H1 (cell line): ENCODE measurements at regions not wholly inside any gene's neighbourhood (a gene's known extent, or its start where the extent isn't known, plus 50 kb on each side); places are given as distances from the start of the nearest gene placed in this dataset.

Experiments used
- CTCF ChIA-PET: fragments of 300-600 bp; sonication (Branson Sonifier 250); formaldehyde crosslinking; loops from one replicate; lab custom pipeline; 2021; ENCODE audit not compliant: partially characterized antibody; lab: Charles Lee
- POLR2A ChIA-PET: fragments of 300-600 bp; sonication (Branson Sonifier 250); formaldehyde crosslinking; loops from one replicate; lab custom pipeline; 2021; ENCODE audit warnings: inconsistent platforms; ENCODE audit not compliant: partially characterized antibody; lab: Charles Lee
- DNase-seq, 2 experiments: peaks; one replicate each; pipeline versions ENCODE4 v3.0.0 to v3.0.0-alpha.2; 2010 to 2022; ENCODE audit warnings: low spot score in 2 of 2, low read depth in 1 of 2, mixed read lengths in 1 of 2
- FAIRE-seq: peaks from 2 replicates; lab custom pipeline; 2011; peaks lifted over from hg19 to GRCh38; lab: Jason Lieb, UNC
- H2AFZ ChIP-seq: 2 replicates; pipeline ENCODE4 v1.8.1; 2012; ENCODE audit warnings: low read length, inconsistent platforms
- H2AK5ac ChIP-seq: 2 replicates; pipeline ENCODE4 v1.6.1; 2013; ENCODE audit warnings: low read depth, low read length
- H2BK120ac ChIP-seq: replicated peaks from 2 replicates; pipeline ENCODE3; 2013; ENCODE audit warnings: low read depth, low read length, inconsistent platforms
- H2BK12ac ChIP-seq: 2 replicates; pipeline ENCODE4 v1.6.1; 2013; ENCODE audit warnings: low read depth, low read length
- H2BK15ac ChIP-seq: 2 replicates; pipeline ENCODE4 v1.6.1; 2013; ENCODE audit warnings: low read length
- H2BK20ac ChIP-seq: 2 replicates; pipeline ENCODE4 v1.6.1; 2013; ENCODE audit warnings: low read length
- H2BK5ac ChIP-seq: 2 replicates; pipeline ENCODE4 v1.6.1; 2013; ENCODE audit warnings: low read depth, low read length
- H3K14ac ChIP-seq: 2 replicates; pipeline ENCODE4 v1.6.1; 2013; ENCODE audit warnings: inconsistent platforms; ENCODE audit not compliant: insufficient read length
- H3K18ac ChIP-seq: 2 replicates; pipeline ENCODE4 v1.6.1; 2013; ENCODE audit warnings: low read length; ENCODE audit errors: extremely low read depth
- H3K23ac ChIP-seq: 2 replicates; pipeline ENCODE4 v1.6.1; 2013; ENCODE audit warnings: inconsistent platforms; ENCODE audit not compliant: insufficient read length
- H3K23me2 ChIP-seq: 2 replicates; pipeline ENCODE4 v1.6.1; 2013; ENCODE audit warnings: low read depth, low read length
- H3K27ac ChIP-seq: 2 replicates; pipeline ENCODE4 v1.6.1; 2011; ENCODE audit warnings: low read depth, low read length, inconsistent platforms
- H3K27me3 ChIP-seq, 4 experiments: replicated peaks in 1 of 4; 1 replicate in 1 of 4; 2 replicates in 3 of 4; pipeline versions ENCODE4 v1.6.1 to v1.8.1; 2011 to 2013; ENCODE audit warnings: low read length in 3 of 4, mild to moderate bottlenecking in 3 of 4, inconsistent platforms in 2 of 4, mixed read lengths in 2 of 4, moderate library complexity in 1 of 4; ENCODE audit not compliant: control insufficient read depth in 3 of 4, insufficient read depth in 3 of 4; ENCODE audit errors: extremely low read depth in 1 of 4
- H3K36me3 ChIP-seq, 4 experiments: 2 replicates each; pipeline versions ENCODE4 v1.6.1 to v1.8.1; 2011 to 2013; ENCODE audit warnings: mild to moderate bottlenecking in 4 of 4, low read length in 3 of 4, moderate library complexity in 2 of 4, control low read depth in 1 of 4, inconsistent platforms in 1 of 4; ENCODE audit not compliant: insufficient read depth in 4 of 4, control insufficient read depth in 2 of 4
- H3K4ac ChIP-seq: replicated peaks from 2 replicates; pipeline ENCODE3; 2013; ENCODE audit warnings: low read length, low read depth, mixed read lengths, inconsistent platforms; ENCODE audit not compliant: insufficient read length
- H3K4me1 ChIP-seq, 4 experiments: replicated peaks in 1 of 4; 1 replicate in 1 of 4; 2 replicates in 3 of 4; pipeline versions ENCODE4 v1.6.1 to v1.8.1; 2011 to 2013; ENCODE audit warnings: low read length in 3 of 4, inconsistent platforms in 2 of 4, mixed read lengths in 1 of 4; ENCODE audit not compliant: insufficient read depth in 4 of 4, control insufficient read depth in 3 of 4
- H3K4me2 ChIP-seq, 2 experiments: 2 replicates each; pipeline versions ENCODE4 v1.6.1 to v1.8.1; 2011 to 2013; ENCODE audit warnings: low read depth in 2 of 2, low read length in 2 of 2, control low read depth in 1 of 2, inconsistent platforms in 1 of 2, mild to moderate bottlenecking in 1 of 2; ENCODE audit not compliant: insufficient read depth in 1 of 2
- H3K4me3 ChIP-seq, 4 experiments: fragments of 200-600, 300-600 bp in 1 of 4; sonication (generic), shearing (Covaris generic), sonication (Bioruptor Twin) in 1 of 4; 2 replicates each; pipeline versions ENCODE4 v1.5.1 to v1.8.1; 2011 to 2016; ENCODE audit warnings: low read length in 4 of 4, low read depth in 3 of 4, control low read depth in 2 of 4, inconsistent platforms in 2 of 4, mild to moderate bottlenecking in 2 of 4, mixed read lengths in 1 of 4, moderate library complexity in 1 of 4; ENCODE audit not compliant: insufficient read depth in 2 of 4; ENCODE audit errors: extremely low read depth in 1 of 4
- H3K56ac ChIP-seq: replicated peaks from 2 replicates; pipeline ENCODE3; 2013; ENCODE audit warnings: low read depth, mild to moderate bottlenecking, mixed read lengths, low read length, inconsistent platforms; ENCODE audit not compliant: insufficient read length
- H3K79me1 ChIP-seq: 2 replicates; pipeline ENCODE4 v1.6.1; 2013; ENCODE audit warnings: low read depth, low read length, control low read depth
- H3K79me2 ChIP-seq, 2 experiments: 2 replicates each; pipeline versions ENCODE4 v1.6.1 to v1.8.1; 2012 to 2013; ENCODE audit warnings: low read length in 2 of 2, mild to moderate bottlenecking in 2 of 2, inconsistent platforms in 1 of 2; ENCODE audit not compliant: insufficient read depth in 2 of 2, control insufficient read depth in 1 of 2
- H3K9ac ChIP-seq, 4 experiments: replicated peaks in 1 of 4; 1 replicate in 1 of 4; 2 replicates in 3 of 4; pipeline versions ENCODE4 v1.6.1 to v1.8.1; 2011 to 2013; ENCODE audit warnings: low read depth in 3 of 4, low read length in 3 of 4, control low read depth in 2 of 4, mild to moderate bottlenecking in 2 of 4, moderate library complexity in 2 of 4, inconsistent platforms in 1 of 4; ENCODE audit errors: extremely low read depth in 1 of 4
- H3K9me3 ChIP-seq, 2 experiments: 2 replicates each; pipeline versions ENCODE4 v1.6.1 to v1.8.1; 2012 to 2013; ENCODE audit warnings: mild to moderate bottlenecking in 2 of 2, moderate library complexity in 2 of 2, control low read depth in 1 of 2, inconsistent platforms in 1 of 2, low read depth in 1 of 2, low read length in 1 of 2, mixed read lengths in 1 of 2; ENCODE audit not compliant: insufficient read depth in 2 of 2
- H4K20me1 ChIP-seq, 2 experiments: replicated peaks in 1 of 2; 2 replicates each; pipeline versions ENCODE3 to v1.8.1; 2011 to 2013; ENCODE audit warnings: inconsistent platforms in 2 of 2, low read length in 2 of 2, mild to moderate bottlenecking in 1 of 2; ENCODE audit not compliant: insufficient read depth in 2 of 2, control insufficient read depth in 1 of 2
- H4K5ac ChIP-seq: 2 replicates; pipeline ENCODE4 v1.6.1; 2013; ENCODE audit warnings: low read length, low read depth, mixed read lengths, inconsistent platforms; ENCODE audit not compliant: insufficient read length
- H4K8ac ChIP-seq: 2 replicates; pipeline ENCODE4 v1.8.0; 2013; ENCODE audit warnings: mild to moderate bottlenecking, moderate library complexity, low read length, inconsistent platforms; ENCODE audit not compliant: insufficient read depth; ENCODE audit errors: extremely low read depth
- H4K91ac ChIP-seq: replicated peaks from 2 replicates; pipeline ENCODE3; 2013; ENCODE audit warnings: low read length, mixed read lengths, inconsistent platforms; ENCODE audit not compliant: insufficient read length
- HDAC2 ChIP-seq, 2 experiments: fragments of 300-600 bp in 1 of 2; sonication (generic) in 1 of 2; IDR thresholded peaks; 2 replicates each; pipeline ENCODE4 v1.6.1; 2011 to 2012; ENCODE audit warnings: low read depth in 2 of 2, low read length in 2 of 2, mild to moderate bottlenecking in 2 of 2, moderate library complexity in 2 of 2, borderline replicate concordance in 1 of 2, inconsistent platforms in 1 of 2
- RAD21 ChIP-seq, 2 experiments: IDR thresholded peaks in 1 of 2; conservative IDR thresholded peaks in 1 of 2; 2 replicates each; pipeline ENCODE4 v1.6.1; 2011; ENCODE audit warnings: low read depth in 2 of 2, low read length in 2 of 2, improper control_type of control experiment in 1 of 2, inconsistent platforms in 1 of 2, mild to moderate bottlenecking in 1 of 2, moderate library complexity in 1 of 2
- RFX5 ChIP-seq: IDR thresholded peaks from 2 replicates; pipeline ENCODE4 v1.6.1; 2011; ENCODE audit warnings: low read depth, low read length, improper control_type of control experiment, borderline replicate concordance
- RXRA ChIP-seq: IDR thresholded peaks from 2 replicates; pipeline ENCODE4 v1.6.1; 2011; ENCODE audit warnings: low read depth, mild to moderate bottlenecking, low read length, moderate library complexity; ENCODE audit not compliant: insufficient read depth
- SIX5 ChIP-seq: IDR thresholded peaks from 2 replicates; pipeline ENCODE4 v1.6.1; 2011; ENCODE audit warnings: mild to moderate bottlenecking, low read depth, low read length
- SP2 ChIP-seq: IDR thresholded peaks from 2 replicates; pipeline ENCODE4 v1.6.1; 2012; ENCODE audit warnings: mild to moderate bottlenecking, low read length, inconsistent platforms
- SP4 ChIP-seq: IDR thresholded peaks from 2 replicates; pipeline ENCODE4 v1.6.1; 2012; ENCODE audit warnings: low read length, inconsistent platforms
- YY1 ChIP-seq: IDR thresholded peaks from 2 replicates; pipeline ENCODE4 v1.6.1; 2011; ENCODE audit warnings: low read depth, mild to moderate bottlenecking, low read length
- WGBS, 2 experiments: shearing (Covaris generic) in 1 of 2; methylation state at CpG; one replicate each; pipeline versions ENCODE4 v1.1.6 to v1.1.7; 2013 to 2015; ENCODE audit warnings: low lambda C conversion rate in 2 of 2, mixed read lengths in 2 of 2, inconsistent platforms in 1 of 2, low coverage in 1 of 2, missing lambda C conversion rate in 1 of 2; ENCODE audit not compliant: insufficient replicate concordance in 2 of 2, insufficient coverage in 1 of 2, insufficient read length in 1 of 2; ENCODE audit errors: extremely low coverage in 1 of 2, missing lambda C conversion rate in 1 of 2; 5-methylcytosine and 5-hydroxymethylcytosine counted together

- Histone ChIP-seq H3K79me2 (no peaks in the 10 kb centered on the region), H2BK12ac (no peak overlapping the region), H2AK5ac (no peak overlapping the region), H3K9me3 (no peaks in the 10 kb centered on the region), H3K79me1 (no peaks in the 10 kb centered on the region), H2BK120ac (no peak overlapping the region), H3K4ac (no peak overlapping the region), H2AFZ (no peak overlapping the region), H3K23me2 (no peaks in the 10 kb centered on the region; the same call in 1 of the 2 replicates), H3K56ac (no peak overlapping the region), H4K20me1 (no peaks in the 10 kb centered on the region), H3K14ac (no peak overlapping the region), H2BK20ac (no peak overlapping the region), H3K27me3 (no peaks in the 10 kb centered on the region), H4K91ac (no peak overlapping the region), H3K4me2 (no peak overlapping the region), H4K8ac (no peak overlapping the region), H3K4me1 (no peaks in the 10 kb centered on the region), H3K36me3 (no peaks in the 10 kb centered on the region), H3K4me3 (no peak overlapping the region), H2BK15ac (no peak overlapping the region), H3K9ac (no peak overlapping the region), H3K23ac (no peak overlapping the region), H3K27ac (no peak overlapping the region), H3K18ac (no peak overlapping the region), H2BK5ac (no peak overlapping the region), H4K5ac (no peak overlapping the region)
- DNase-seq (no peak), FAIRE-seq (no peak)
- TF ChIP-seq RFX5, result no peak
- TF ChIP-seq SP2, result no peak
- no peak for TF ChIP-seq RAD21 (IDR thresholded peaks at IDR 0.05 in 1 of 2, conservative IDR thresholded peaks at IDR 0.05 in 1 of 2; ENCODE audit: low read depth in 2 of 2, low read length in 2 of 2)
- no peak for TF ChIP-seq HDAC2 (IDR thresholded peaks at IDR 0.05; ENCODE audit: borderline replicate concordance in 1 of 2, low read depth in 2 of 2, low read length in 2 of 2)
- no peak for TF ChIP-seq YY1
- TF ChIP-seq SIX5, result no peak
- no peak for TF ChIP-seq RXRA
- TF ChIP-seq SP4, result no peak
- POLR2A ChIA-PET, result no interaction called here
- CTCF ChIA-PET, result interaction anchor here (1.0 to 1.5 kb wide), 2 partner anchors 18 to 390 kb away, joined by 5 read pairs; no protein-coding TSS in a partner anchor
- 76% methylated on average over 1 of the region's 1 CpG; no CpG with 5 or more reads in 1 of the 2 experiments for WGBS, 2 experiments
Measured at GRCh38 chr3:78256123-78256522, 1216.2 kb downstream of the ROBO2 start.
